GM19238 (cell line): ENCODE measurements at regions not wholly inside any gene's neighbourhood (a gene's known extent, or its start where the extent isn't known, plus 50 kb on each side); places are given as distances from the start of the nearest gene placed in this dataset.
A peak's percentile ranks its signal among the peaks of the same experiment; 100 is the strongest.
"Not testable (repeated sequence)": the region's sequence is repeated elsewhere in the genome, so short reads cannot be mapped to it uniquely, and the experiment has no call there.

Experiments
- DNase-seq: peaks from one replicate; pipeline ENCODE4 v3.0.0; 2011; ENCODE audit warnings: low spot score; ENCODE audit not compliant: insufficient read length

- no peak for DNase-seq
Observed at GRCh38 chr2:6196449-6196848, 504.3 kb downstream of the SOX11 start.

- DNase-seq: not testable (repeated sequence)
Observed at GRCh38 chr2:6198370-6198919, 506.3 kb downstream of the SOX11 start.

GRCh38 chr2:6202756-6203155 lies 510.6 kb downstream of the SOX11 start:
- no peak for DNase-seq

GRCh38 chr2:6203291-6203959 lies 511.2 kb downstream of the SOX11 start:
- no peak for DNase-seq

- DNase-seq: no peak
Observed at GRCh38 chr2:6206882-6207281, 514.7 kb downstream of the SOX11 start.

- DNase-seq: no peak
Observed at GRCh38 chr2:6211236-6211635, 519.1 kb downstream of the SOX11 start.

GRCh38 chr2:6212491-6212890 lies 520.3 kb downstream of the SOX11 start:
- no peak for DNase-seq

- DNase-seq: no peak
Observed at GRCh38 chr2:6213056-6213780, 521.0 kb downstream of the SOX11 start.

GRCh38 chr2:6214471-6214870 lies 522.3 kb downstream of the SOX11 start:
- DNase-seq: no peak

- no peak for DNase-seq
Observed at GRCh38 chr2:6215053-6215452, 522.9 kb downstream of the SOX11 start.

GRCh38 chr2:6216234-6216633 lies 524.0 kb downstream of the SOX11 start:
- DNase-seq: no peak

GRCh38 chr2:6218926-6219325 lies 526.7 kb downstream of the SOX11 start:
- no peak for DNase-seq

- DNase-seq: no peak
Observed at GRCh38 chr2:6219906-6220305, 527.7 kb downstream of the SOX11 start.

GRCh38 chr2:6222296-6222695 lies 530.1 kb downstream of the SOX11 start:
- no peak for DNase-seq

- DNase-seq: peak; percentile 7
Observed at GRCh38 chr2:6224267-6224666, 532.1 kb downstream of the SOX11 start.

GRCh38 chr2:6228251-6228650 lies 536.1 kb downstream of the SOX11 start:
- no peak for DNase-seq

- DNase-seq: no peak
Observed at GRCh38 chr2:6231166-6231565, 539.0 kb downstream of the SOX11 start.

- DNase-seq: no peak
Observed at GRCh38 chr2:6233993-6234392, 541.8 kb downstream of the SOX11 start.

GRCh38 chr2:6234702-6235101 lies 542.5 kb downstream of the SOX11 start:
- no peak for DNase-seq

GRCh38 chr2:6236317-6236716 lies 544.1 kb downstream of the SOX11 start:
- no peak for DNase-seq

GRCh38 chr2:6237039-6237660 lies 545.0 kb downstream of the SOX11 start:
- no peak for DNase-seq

- DNase-seq: no peak
Observed at GRCh38 chr2:6249557-6249956, 557.4 kb downstream of the SOX11 start.
